Nephron progenitor cell (in vitro differentiated cells): ENCODE measurements at regions not wholly inside any gene's neighbourhood (a gene's known extent, or its start where the extent isn't known, plus 50 kb on each side); places are given as distances from the start of the nearest gene placed in this dataset.
"Not testable (repeated sequence)": the region's sequence is repeated elsewhere in the genome, so short reads cannot be mapped to it uniquely, and the experiment has no call there.

Experiments used
- DNase-seq: peaks from one replicate; pipeline ENCODE4 v3.0.0; 2021
- H3K27ac Mint-ChIP-seq: 2 replicates; pipeline ENCODE4 v1.8.0; 2021; ENCODE audit warnings: mild to moderate bottlenecking, moderate library complexity, mixed read lengths
- H3K27me3 Mint-ChIP-seq: 2 replicates; pipeline ENCODE4 v1.8.0; 2021; ENCODE audit warnings: mild to moderate bottlenecking, low read depth, mixed read lengths; ENCODE audit not compliant: poor library complexity
- H3K36me3 Mint-ChIP-seq: 2 replicates; pipeline ENCODE4 v1.8.0; 2021; ENCODE audit warnings: low read depth, mixed read lengths
- H3K4me1 Mint-ChIP-seq: 2 replicates; pipeline ENCODE4 v1.8.0; 2021; ENCODE audit warnings: mixed read lengths
- H3K4me3 Mint-ChIP-seq: 2 replicates; pipeline ENCODE4 v1.8.0; 2021; ENCODE audit warnings: mild to moderate bottlenecking, moderate library complexity, mixed read lengths
- H3K9me3 Mint-ChIP-seq: 2 replicates; pipeline ENCODE4 v1.8.0; 2021; ENCODE audit warnings: mild to moderate bottlenecking, moderate library complexity, mixed read lengths
- TF ChIP-seq, protein P1 (sequence below): fragments of 200-600 bp; sonication (generic); IDR thresholded peaks from 2 replicates; pipeline ENCODE4 v1.5.0; 2021; ENCODE audit warnings: antibody characterized with exemption

DNA sequence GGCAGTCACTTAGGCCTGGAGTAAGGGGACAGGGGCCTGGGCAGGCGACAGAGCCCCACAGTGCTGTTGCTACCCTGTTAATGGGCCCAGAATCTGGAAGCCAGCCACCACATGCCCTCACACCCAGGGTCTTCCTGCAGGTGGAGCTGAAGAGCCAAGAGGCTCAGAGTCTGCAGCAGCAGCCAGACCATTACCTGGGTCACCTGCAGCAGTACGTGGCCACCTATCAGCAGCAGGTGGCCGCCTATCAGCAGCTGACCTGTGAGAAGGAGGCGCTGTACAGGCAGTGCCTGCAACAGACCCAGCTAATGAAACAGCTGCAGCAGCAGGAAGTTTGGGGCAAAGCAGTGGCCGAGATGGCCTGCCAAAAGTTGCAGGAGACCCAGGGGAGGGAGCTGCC is 104.2 kb upstream of the FAN1 start:
- H3K4me3 Mint-ChIP-seq, H3K9me3 Mint-ChIP-seq, H3K27ac Mint-ChIP-seq, DNase-seq, H3K4me1 Mint-ChIP-seq, H3K36me3 Mint-ChIP-seq, H3K27me3 Mint-ChIP-seq: not testable (repeated sequence)
- TF ChIP-seq, protein P1, sequence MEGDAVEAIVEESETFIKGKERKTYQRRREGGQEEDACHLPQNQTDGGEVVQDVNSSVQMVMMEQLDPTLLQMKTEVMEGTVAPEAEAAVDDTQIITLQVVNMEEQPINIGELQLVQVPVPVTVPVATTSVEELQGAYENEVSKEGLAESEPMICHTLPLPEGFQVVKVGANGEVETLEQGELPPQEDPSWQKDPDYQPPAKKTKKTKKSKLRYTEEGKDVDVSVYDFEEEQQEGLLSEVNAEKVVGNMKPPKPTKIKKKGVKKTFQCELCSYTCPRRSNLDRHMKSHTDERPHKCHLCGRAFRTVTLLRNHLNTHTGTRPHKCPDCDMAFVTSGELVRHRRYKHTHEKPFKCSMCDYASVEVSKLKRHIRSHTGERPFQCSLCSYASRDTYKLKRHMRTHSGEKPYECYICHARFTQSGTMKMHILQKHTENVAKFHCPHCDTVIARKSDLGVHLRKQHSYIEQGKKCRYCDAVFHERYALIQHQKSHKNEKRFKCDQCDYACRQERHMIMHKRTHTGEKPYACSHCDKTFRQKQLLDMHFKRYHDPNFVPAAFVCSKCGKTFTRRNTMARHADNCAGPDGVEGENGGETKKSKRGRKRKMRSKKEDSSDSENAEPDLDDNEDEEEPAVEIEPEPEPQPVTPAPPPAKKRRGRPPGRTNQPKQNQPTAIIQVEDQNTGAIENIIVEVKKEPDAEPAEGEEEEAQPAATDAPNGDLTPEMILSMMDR = peak; percentile 6

DNA sequence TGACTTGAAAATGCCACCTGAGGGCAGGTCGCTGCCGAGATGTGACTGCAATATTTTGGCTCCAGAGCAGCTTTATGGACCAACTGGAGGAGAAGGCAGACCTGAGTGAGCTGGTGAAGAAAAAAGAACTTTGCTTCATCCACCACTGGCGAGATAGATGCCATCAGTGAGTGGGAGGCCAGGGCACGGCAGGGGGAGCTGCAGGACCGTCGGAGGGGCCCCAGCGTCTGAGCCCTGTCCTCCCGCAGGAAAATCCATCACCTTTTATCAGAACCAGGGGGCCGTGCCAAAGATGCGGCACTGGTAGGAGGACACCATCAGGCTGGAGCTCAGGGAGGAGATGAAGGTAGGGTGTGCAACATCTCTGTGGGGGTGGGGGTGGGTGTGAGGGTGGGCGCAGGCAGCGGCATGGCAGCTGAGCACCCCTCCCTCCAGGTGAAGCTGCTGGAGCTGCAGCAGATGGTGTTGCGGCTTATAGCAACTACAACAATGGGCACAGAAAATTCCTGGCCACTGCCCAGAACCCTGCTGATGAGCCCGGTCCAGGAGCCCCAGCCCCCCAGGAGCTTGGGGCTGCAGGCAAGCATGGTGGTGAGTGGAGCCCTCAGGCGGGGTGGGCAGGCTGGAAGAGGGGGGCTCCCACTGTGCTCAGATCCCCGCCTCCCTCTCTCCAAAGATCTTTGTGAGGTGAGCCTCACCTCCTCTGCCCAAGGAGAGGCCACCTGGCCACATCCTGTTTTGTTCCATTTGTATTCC is 102.4 kb upstream of the FAN1 start:
- TF ChIP-seq, protein P1 = peak; percentile 44
- not testable (repeated sequence) for H3K4me1 Mint-ChIP-seq, H3K9me3 Mint-ChIP-seq, H3K27ac Mint-ChIP-seq, H3K27me3 Mint-ChIP-seq, H3K36me3 Mint-ChIP-seq
- peak; percentile 47 for DNase-seq
- H3K4me3 Mint-ChIP-seq = peak overlapping the region; percentile 18

DNA sequence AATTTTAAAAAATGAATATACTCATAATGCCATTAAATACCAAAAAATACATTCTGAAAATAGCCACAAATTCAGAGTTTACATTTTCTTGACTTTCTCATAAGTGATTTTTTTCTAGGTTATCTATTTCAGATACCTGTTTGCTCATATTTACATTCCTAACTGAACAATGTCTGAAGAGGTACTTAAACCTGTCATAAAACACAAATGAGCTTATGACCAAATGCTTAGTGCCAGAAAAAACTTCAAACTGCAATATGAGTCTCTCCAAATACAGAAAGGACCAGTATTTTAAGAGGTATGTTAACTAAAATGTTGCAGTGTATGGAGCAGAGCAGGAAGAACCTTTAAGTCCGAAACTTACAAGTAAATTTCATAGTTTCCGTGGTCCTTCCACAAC is 101.7 kb upstream of the FAN1 start:
- not testable (repeated sequence) for DNase-seq
- peaks cover 12% of the 10 kb centered on the region for H3K36me3 Mint-ChIP-seq

DNA sequence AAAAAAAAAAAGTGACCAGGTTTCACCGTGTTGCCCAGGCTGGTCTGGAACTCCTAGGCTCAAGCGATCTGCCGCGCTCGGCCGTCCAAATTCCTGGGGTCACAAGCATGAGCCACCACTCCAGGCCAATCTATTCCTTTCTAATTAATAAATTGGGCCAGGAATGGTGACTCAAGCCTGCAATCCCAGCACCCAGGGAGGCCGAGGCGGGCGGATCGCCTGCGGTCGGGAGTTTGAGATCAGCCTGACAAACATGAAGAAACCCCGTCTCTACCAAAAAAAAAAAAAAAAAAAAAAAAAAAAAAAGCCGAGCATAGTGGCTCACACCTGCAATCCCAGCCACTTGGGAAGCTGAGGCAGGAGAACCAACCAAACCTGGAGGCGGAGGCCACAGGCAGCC is 100.0 kb upstream of the FAN1 start:
- not testable (repeated sequence) for H3K27ac Mint-ChIP-seq, H3K27me3 Mint-ChIP-seq, DNase-seq, H3K4me3 Mint-ChIP-seq, H3K4me1 Mint-ChIP-seq
- H3K36me3 Mint-ChIP-seq = peaks cover 12% of the 10 kb centered on the region
- H3K9me3 Mint-ChIP-seq = peaks cover 12% of the 10 kb centered on the region

More for the DNA sequence above, 101.7 kb upstream of the FAN1 start:
- not testable (repeated sequence) for H3K27me3 Mint-ChIP-seq, H3K4me1 Mint-ChIP-seq, H3K4me3 Mint-ChIP-seq, H3K27ac Mint-ChIP-seq
- peaks cover 12% of the 10 kb centered on the region for H3K9me3 Mint-ChIP-seq

DNA sequence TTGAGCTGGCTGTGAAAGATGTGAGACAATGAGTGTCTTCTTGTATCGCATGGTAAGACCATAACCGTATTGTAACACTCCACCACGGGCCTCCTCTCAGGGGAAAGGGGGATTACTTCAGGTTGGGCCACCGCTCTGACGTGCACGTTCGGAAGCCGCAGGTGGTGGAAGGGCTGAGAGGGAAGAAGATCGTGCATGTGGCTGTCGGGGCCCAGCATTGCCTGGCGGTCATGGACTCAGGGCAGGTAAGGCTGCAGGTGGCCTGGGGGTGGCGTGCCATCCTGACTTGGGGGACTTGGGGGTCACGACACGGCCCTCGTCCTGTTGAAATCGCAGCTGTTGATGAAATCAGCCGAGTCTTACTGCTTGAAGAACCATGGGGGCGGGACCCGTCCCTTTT is 87.3 kb upstream of the FAN1 start:
- Mint-ChIP-seq H3K27me3 (no peaks in the 10 kb centered on the region), H3K36me3 (no peaks in the 10 kb centered on the region), H3K4me1 (no peaks in the 10 kb centered on the region), H3K4me3 (no peak overlapping the region), H3K9me3 (peaks cover 4% of the 10 kb centered on the region), H3K27ac (no peak overlapping the region)
- TF ChIP-seq, protein P1 = no peak
- DNase-seq = no peak

DNA sequence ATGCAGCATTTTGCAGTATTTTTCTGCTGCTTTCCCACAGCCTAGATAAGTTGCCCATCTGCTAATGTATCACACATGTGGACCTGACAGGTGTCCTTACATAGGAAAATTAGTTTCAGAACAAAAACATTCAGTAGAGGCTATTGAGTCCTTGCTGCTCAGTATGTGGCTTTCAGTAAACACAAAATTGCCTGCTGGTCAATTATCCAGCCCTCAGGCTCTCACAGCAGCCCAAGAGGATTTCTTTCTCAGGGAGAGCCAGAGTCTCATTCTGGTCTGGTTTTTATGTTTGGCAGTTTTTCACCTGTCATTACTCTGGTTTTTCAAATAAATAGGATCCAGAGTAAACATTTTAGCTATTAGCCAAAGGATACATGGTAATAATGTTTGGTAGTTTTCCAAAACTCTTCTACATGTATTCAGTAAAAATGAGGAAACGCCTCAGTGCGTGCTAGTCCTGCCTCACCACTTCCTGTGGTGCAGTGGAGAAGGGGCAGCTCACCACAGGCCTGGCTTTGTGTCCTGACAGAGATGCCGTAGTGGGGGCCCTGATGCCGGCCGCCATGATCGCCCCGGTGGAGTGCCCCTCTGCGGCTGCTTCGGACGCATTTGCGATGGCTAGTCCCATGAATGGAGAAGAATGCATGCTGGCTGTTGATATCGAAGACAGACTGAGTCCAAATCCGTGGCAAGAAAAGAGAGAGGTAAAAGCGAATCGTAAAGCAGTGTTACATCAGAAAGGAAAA is 80.5 kb upstream of the FAN1 start:
- H3K36me3 Mint-ChIP-seq, DNase-seq, H3K9me3 Mint-ChIP-seq, H3K4me3 Mint-ChIP-seq, H3K27me3 Mint-ChIP-seq: not testable (repeated sequence)
- H3K27ac Mint-ChIP-seq = peak overlapping the region; percentile 74
- H3K4me1 Mint-ChIP-seq = peaks cover 37% of the 10 kb centered on the region

DNA sequence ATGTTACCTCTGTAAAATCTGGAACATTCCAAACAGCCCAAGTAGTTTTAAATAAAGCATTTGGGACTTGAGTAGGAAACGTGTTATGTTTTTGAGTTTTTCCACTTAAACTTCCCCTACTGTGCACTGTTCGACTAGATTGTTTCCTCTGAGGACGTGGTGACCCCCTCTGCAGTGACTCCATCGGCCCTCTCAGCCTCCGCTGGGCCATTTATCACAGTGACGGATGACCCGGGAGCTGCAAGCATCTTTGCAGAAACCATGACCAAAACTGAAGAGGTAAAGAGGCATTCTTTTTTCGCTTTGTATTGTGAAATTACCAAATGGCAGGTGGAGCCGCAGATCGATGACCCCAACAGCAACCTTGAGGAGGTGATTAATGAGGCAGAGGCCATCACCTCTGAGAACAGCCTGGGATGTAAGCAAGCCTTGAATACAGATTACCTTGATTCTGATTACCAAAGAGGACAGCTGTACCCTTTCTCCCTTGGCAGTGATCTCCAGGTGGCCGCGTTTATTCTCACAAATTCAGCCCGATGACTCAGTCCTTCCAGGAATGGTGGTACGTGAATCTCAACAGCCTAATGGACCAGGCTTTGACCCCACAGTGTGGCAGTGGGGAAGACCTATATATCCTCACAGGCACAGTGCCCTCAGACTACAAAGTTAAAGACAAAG is 79.1 kb upstream of the FAN1 start:
- Mint-ChIP-seq H3K27me3 (peaks cover under 1% of the 10 kb centered on the region), H3K9me3 (no peaks in the 10 kb centered on the region), H3K4me3 (no peak overlapping the region), H3K27ac (peak overlapping the region; percentile 34), H3K36me3 (no peaks in the 10 kb centered on the region), H3K4me1 (peaks cover 41% of the 10 kb centered on the region)
- DNase-seq = peak; percentile 38
- TF ChIP-seq, protein P1 = no peak
